Hematopoietic multipotent progenitor cell (in vitro differentiated cells): ENCODE measurements at regions not wholly inside any gene's neighbourhood (a gene's known extent, or its start where the extent isn't known, plus 50 kb on each side); places are given as distances from the start of the nearest gene placed in this dataset.
"Not testable (repeated sequence)": the region's sequence is repeated elsewhere in the genome, so short reads cannot be mapped to it uniquely, and the experiment has no call there.

Experiments
- DNase-seq, 3 donors: peaks; one replicate each; pipeline ENCODE4 v3.0.0-alpha.2; 2011 to 2015; ENCODE audit warnings: low read depth in 2 of 3, low spot score in 2 of 3

- DNase-seq: not testable (repeated sequence)
Measured at GRCh38 chr12:8282181-8282580, 54.8 kb upstream of the FAM90A1 start.

GRCh38 chr12:8285681-8286080, 58.3 kb upstream of the FAM90A1 start:
- not testable (repeated sequence) for DNase-seq

- DNase-seq: not testable (repeated sequence)
Measured at GRCh38 chr12:8291764-8292163, 64.3 kb upstream of the FAM90A1 start.

GRCh38 chr12:8294662-8295061, 67.2 kb upstream of the FAM90A1 start:
- not testable (repeated sequence) for DNase-seq

GRCh38 chr12:8308611-8309010, 81.2 kb upstream of the FAM90A1 start:
- not testable (repeated sequence) for DNase-seq

- DNase-seq: not testable (repeated sequence)
Measured at GRCh38 chr12:8315997-8316396, 88.6 kb upstream of the FAM90A1 start.

GRCh38 chr12:8317675-8318074, 90.3 kb upstream of the FAM90A1 start:
- DNase-seq: not testable (repeated sequence)

- peak in 2 of 3 donors; percentile 22 to 61 for DNase-seq
Measured at GRCh38 chr12:8320251-8320730, 92.9 kb upstream of the FAM90A1 start.

- DNase-seq: not testable (repeated sequence)
Measured at GRCh38 chr12:8320791-8321370, 93.5 kb upstream of the FAM90A1 start.

GRCh38 chr12:8325145-8325839, 97.9 kb upstream of the FAM90A1 start:
- DNase-seq: not testable (repeated sequence)

GRCh38 chr12:8328835-8329234, 101.4 kb upstream of the FAM90A1 start:
- peak in 1 of 3 donors; percentile 30 for DNase-seq

GRCh38 chr12:8332373-8332772, 105.0 kb upstream of the FAM90A1 start:
- not testable (repeated sequence) for DNase-seq

- not testable (repeated sequence) for DNase-seq
Measured at GRCh38 chr12:8351073-8351472, 104.7 kb upstream of the CLEC6A start.

GRCh38 chr12:8354741-8355140, 101.0 kb upstream of the CLEC6A start:
- DNase-seq: not testable (repeated sequence)

GRCh38 chr12:8355531-8355930, 100.2 kb upstream of the CLEC6A start:
- not testable (repeated sequence) for DNase-seq

- DNase-seq: not testable (repeated sequence)
Measured at GRCh38 chr12:8373744-8374143, 82.0 kb upstream of the CLEC6A start.

GRCh38 chr12:8375122-8375521, 80.6 kb upstream of the CLEC6A start:
- DNase-seq: not testable (repeated sequence)

- not testable (repeated sequence) for DNase-seq
Measured at GRCh38 chr12:8377756-8378155, 78.0 kb upstream of the CLEC6A start.

GRCh38 chr12:8382556-8382955, 73.2 kb upstream of the CLEC6A start:
- not testable (repeated sequence) for DNase-seq

GRCh38 chr12:8384686-8385085, 71.1 kb upstream of the CLEC6A start:
- DNase-seq: not testable (repeated sequence)

- DNase-seq: not testable (repeated sequence)
Measured at GRCh38 chr12:8385431-8385830, 70.3 kb upstream of the CLEC6A start.

- not testable (repeated sequence) for DNase-seq
Measured at GRCh38 chr12:8386661-8387060, 69.1 kb upstream of the CLEC6A start.
